Endodermal cell (in vitro differentiated cells): ENCODE measurements at regions not wholly inside any gene's neighbourhood (a gene's known extent, or its start where the extent isn't known, plus 50 kb on each side); places are given as distances from the start of the nearest gene placed in this dataset.

ENCODE experiments used
- DNase-seq: peaks from one replicate; pipeline ENCODE4 v3.0.0-alpha.2; 2017
- H3K27ac ChIP-seq: 2 replicates; pipeline ENCODE4 v1.5.1; 2013; ENCODE audit warnings: mild to moderate bottlenecking, low read depth, low read length, moderate library complexity
- H3K27me3 ChIP-seq: 2 replicates; pipeline ENCODE4 v1.6.1; 2013; ENCODE audit warnings: mild to moderate bottlenecking, low read length, moderate library complexity; ENCODE audit not compliant: insufficient read depth, control insufficient read depth, poor library complexity, severe bottlenecking
- H3K36me3 ChIP-seq: 2 replicates; pipeline ENCODE4 v1.7.0; 2013; ENCODE audit warnings: mild to moderate bottlenecking, low read length, moderate library complexity; ENCODE audit not compliant: control insufficient read depth, insufficient read depth
- H3K4me1 ChIP-seq: one replicate; pipeline ENCODE4 v1.7.0; 2013; ENCODE audit warnings: low read length; ENCODE audit not compliant: control insufficient read depth, insufficient read depth
- H3K4me3 ChIP-seq: 2 replicates; pipeline ENCODE4 v1.5.1; 2013; ENCODE audit warnings: mild to moderate bottlenecking, low read length, moderate library complexity
- H3K9ac ChIP-seq: 2 replicates; pipeline ENCODE4 v1.6.1; 2013; ENCODE audit warnings: mild to moderate bottlenecking, low read length, moderate library complexity; ENCODE audit not compliant: poor library complexity, severe bottlenecking; ENCODE audit errors: extremely low read depth
- H3K9me3 ChIP-seq: 2 replicates; pipeline ENCODE4 v1.6.1; 2013; ENCODE audit warnings: mild to moderate bottlenecking, low read length, moderate library complexity; ENCODE audit not compliant: control insufficient read depth
- H3K27ac Mint-ChIP-seq: 2 replicates; pipeline ENCODE4 v1.8.0; 2020; ENCODE audit warnings: mixed read lengths
- H3K27me3 Mint-ChIP-seq: 2 replicates; pipeline ENCODE4 v1.8.0; 2021; ENCODE audit warnings: mild to moderate bottlenecking, mixed read lengths; ENCODE audit not compliant: insufficient read depth
- H3K36me3 Mint-ChIP-seq: 2 replicates; pipeline ENCODE4 v1.8.0; 2020; ENCODE audit warnings: low read depth, mixed read lengths
- H3K4me1 Mint-ChIP-seq: 2 replicates; pipeline ENCODE4 v1.8.0; 2020; ENCODE audit warnings: mixed read lengths
- H3K4me3 Mint-ChIP-seq: 2 replicates; pipeline ENCODE4 v1.8.0; 2020; ENCODE audit warnings: mild to moderate bottlenecking, moderate library complexity, mixed read lengths
- H3K9me3 Mint-ChIP-seq: 2 replicates; pipeline ENCODE4 v1.8.0; 2020; ENCODE audit warnings: mild to moderate bottlenecking, mixed read lengths
- WGBS, 2 experiments: methylation state at CpG; one replicate each; pipeline versions ENCODE4 v1.1.5 to v1.1.7; 2013; ENCODE audit warnings: missing lambda C conversion rate in 2 of 2, mixed read lengths in 1 of 2; ENCODE audit not compliant: insufficient coverage in 1 of 2, insufficient read length in 1 of 2; 5-methylcytosine and 5-hydroxymethylcytosine counted together
- TF ChIP-seq, protein P1 (sequence below): fragments of 200-600 bp; sonication (generic); conservative IDR thresholded peaks from 2 replicates; pipeline ENCODE4 v1.5.0; 2021; ENCODE audit warnings: antibody characterized with exemption, mild to moderate bottlenecking

DNA sequence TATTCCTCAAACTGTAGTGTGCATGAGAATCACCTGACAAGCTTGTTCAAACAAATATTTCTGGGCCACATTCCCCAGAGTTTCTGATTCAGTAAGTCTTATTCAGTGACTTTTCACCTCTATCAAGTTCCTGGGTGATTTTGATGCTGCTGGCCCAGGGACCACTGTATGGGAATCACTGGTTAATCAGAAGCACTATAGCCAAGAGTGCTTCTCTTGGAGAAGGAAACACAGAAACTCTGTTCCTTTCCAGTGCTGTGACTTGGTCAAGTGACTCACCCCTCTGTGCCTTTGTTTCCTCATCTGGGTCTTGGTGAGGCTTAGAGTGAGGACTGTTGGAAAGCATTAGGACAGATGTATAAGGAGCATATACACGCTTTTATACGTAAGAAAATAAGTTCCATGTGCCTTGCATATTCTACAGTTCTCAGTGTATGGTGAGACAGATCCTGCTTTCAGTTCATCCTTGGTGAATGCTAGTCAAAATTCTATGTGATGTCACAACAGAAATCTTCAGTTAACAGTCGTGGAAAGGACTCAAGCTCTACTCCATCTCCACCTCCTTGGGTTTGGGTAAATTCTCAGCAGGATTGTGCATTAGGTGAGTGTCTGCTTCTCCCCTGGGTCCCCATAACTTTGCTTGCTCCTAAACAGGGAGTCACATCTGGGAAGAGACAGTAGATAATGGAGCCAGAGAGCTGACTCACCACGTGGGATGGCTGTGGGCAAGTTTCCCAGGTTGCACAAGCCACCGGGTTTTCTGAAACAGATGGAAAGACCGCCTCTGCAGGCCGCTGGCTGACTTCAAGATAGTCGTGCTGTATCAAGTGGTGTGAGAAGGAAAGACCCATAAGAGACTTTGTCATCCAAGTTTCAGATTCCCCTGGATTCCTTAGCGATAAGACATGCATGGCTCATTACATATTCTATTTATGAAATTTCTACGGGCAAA is 117.0 kb downstream of the NXNL2 start:
- TF ChIP-seq, protein P1, sequence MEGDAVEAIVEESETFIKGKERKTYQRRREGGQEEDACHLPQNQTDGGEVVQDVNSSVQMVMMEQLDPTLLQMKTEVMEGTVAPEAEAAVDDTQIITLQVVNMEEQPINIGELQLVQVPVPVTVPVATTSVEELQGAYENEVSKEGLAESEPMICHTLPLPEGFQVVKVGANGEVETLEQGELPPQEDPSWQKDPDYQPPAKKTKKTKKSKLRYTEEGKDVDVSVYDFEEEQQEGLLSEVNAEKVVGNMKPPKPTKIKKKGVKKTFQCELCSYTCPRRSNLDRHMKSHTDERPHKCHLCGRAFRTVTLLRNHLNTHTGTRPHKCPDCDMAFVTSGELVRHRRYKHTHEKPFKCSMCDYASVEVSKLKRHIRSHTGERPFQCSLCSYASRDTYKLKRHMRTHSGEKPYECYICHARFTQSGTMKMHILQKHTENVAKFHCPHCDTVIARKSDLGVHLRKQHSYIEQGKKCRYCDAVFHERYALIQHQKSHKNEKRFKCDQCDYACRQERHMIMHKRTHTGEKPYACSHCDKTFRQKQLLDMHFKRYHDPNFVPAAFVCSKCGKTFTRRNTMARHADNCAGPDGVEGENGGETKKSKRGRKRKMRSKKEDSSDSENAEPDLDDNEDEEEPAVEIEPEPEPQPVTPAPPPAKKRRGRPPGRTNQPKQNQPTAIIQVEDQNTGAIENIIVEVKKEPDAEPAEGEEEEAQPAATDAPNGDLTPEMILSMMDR: no peak
- Mint-ChIP-seq H3K9me3 (peaks cover 4% of the 10 kb centered on the region), H3K27ac (no peak overlapping the region), H3K4me3 (no peak overlapping the region), H3K4me1 (no peaks in the 10 kb centered on the region), H3K36me3 (no peaks in the 10 kb centered on the region), H3K27me3 (no peaks in the 10 kb centered on the region)
- Histone ChIP-seq H3K4me3 (no peak overlapping the region), H3K27me3 (no peaks in the 10 kb centered on the region), H3K36me3 (no peaks in the 10 kb centered on the region), H3K9me3 (no peaks in the 10 kb centered on the region), H3K9ac (no peak overlapping the region), H3K27ac (no peak overlapping the region), H3K4me1 (no peaks in the 10 kb centered on the region)
- WGBS, 2 experiments: 89 to 94% methylated on average over 8 to 10 of the region's 10 CpGs
- no peak for DNase-seq

DNA sequence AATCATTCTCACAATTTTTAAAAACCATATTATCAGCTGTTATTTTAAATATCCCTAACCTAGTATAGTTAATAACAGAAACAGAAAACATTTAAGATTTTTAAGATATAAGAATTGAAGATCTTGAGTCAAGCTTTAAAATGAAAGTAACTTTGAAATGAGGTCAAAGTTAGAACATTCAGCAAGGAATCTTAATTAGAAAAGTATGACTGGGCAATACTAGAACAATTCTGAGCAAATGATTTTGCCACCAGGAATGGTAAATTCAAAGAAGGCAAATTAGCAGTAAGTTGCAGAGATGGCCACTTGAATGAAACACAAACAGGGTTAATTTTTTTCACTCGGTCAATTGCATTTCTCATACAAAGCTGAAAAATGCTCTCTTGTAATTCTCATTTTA is 117.9 kb downstream of the NXNL2 start:
- Histone ChIP-seq H3K36me3 (no peaks in the 10 kb centered on the region), H3K4me3 (no peak overlapping the region), H3K27me3 (no peaks in the 10 kb centered on the region), H3K27ac (no peak overlapping the region), H3K4me1 (no peaks in the 10 kb centered on the region), H3K9me3 (no peaks in the 10 kb centered on the region), H3K9ac (no peak overlapping the region)
- Mint-ChIP-seq H3K36me3 (no peaks in the 10 kb centered on the region), H3K9me3 (peaks cover 4% of the 10 kb centered on the region), H3K27ac (no peak overlapping the region), H3K27me3 (no peaks in the 10 kb centered on the region), H3K4me1 (no peaks in the 10 kb centered on the region), H3K4me3 (no peak overlapping the region)
- no peak for DNase-seq
- WGBS, 2 experiments: 92 to 100% methylated on average over 1 of the region's 1 CpG
- TF ChIP-seq, protein P1: no peak

DNA sequence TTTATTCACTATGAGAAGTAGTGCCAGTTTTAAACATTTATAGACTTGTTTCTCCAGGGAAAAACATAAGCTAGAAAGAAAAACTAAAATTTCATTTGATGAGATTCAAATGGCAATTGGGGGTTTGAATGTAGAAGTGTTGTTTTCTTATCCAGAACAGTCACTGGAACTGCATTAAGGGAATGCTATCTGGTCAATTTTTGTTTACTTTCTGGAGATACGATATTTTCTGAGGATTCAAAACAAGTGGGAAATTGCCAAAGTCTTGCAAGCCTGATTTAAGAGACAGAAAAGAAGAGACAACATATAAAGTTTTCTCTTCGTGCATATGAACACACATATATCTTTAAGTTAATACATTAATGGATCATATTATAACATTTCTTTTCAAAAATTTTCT is 118.4 kb downstream of the NXNL2 start:
- Mint-ChIP-seq H3K4me1 (no peaks in the 10 kb centered on the region), H3K27me3 (no peaks in the 10 kb centered on the region), H3K9me3 (peaks cover 2% of the 10 kb centered on the region), H3K27ac (no peak overlapping the region), H3K36me3 (no peaks in the 10 kb centered on the region), H3K4me3 (no peak overlapping the region)
- H3K9me3 ChIP-seq: no peaks in the 10 kb centered on the region
- no peak overlapping the region for H3K9ac ChIP-seq
- no peak for DNase-seq
- no peaks in the 10 kb centered on the region for H3K27me3 ChIP-seq
- TF ChIP-seq, protein P1: no peak
- H3K36me3 ChIP-seq: no peaks in the 10 kb centered on the region
- H3K4me3 ChIP-seq: no peak overlapping the region
- WGBS, 2 experiments: 88 to 94% methylated on average over 1 of the region's 2 CpGs
- no peak overlapping the region for H3K27ac ChIP-seq
- no peaks in the 10 kb centered on the region for H3K4me1 ChIP-seq
